K562 (cell line): ENCODE measurements at regions not wholly inside any gene's neighbourhood (a gene's known extent, or its start where the extent isn't known, plus 50 kb on each side); places are given as distances from the start of the nearest gene placed in this dataset.

Experiments
- FOXA3 ChIP-seq, 2 experiments: fragments of 450-650 bp in 1 of 2; sonication (generic) in 1 of 2; formaldehyde crosslinking; IDR thresholded peaks in 1 of 2; conservative IDR thresholded peaks in 1 of 2; 2 replicates each; pipeline versions ENCODE4 v1.4.0 to v1.8.0; 2020 to 2022; ENCODE audit warnings: mild to moderate bottlenecking in 2 of 2, missing genetic modification reagents in 1 of 2
- KLF13 ChIP-seq: fragments of 450-650 bp; IDR thresholded peaks from 2 replicates; pipeline ENCODE4 v1.6.1; 2016; ENCODE audit warnings: missing genetic modification characterization, low read depth, mild to moderate bottlenecking, missing compliant biosample characterization, moderate library complexity, borderline replicate concordance
- NFYB ChIP-seq: IDR thresholded peaks from 2 replicates; pipeline ENCODE4 v1.6.1; 2011; ENCODE audit warnings: mild to moderate bottlenecking, moderate library complexity; ENCODE audit not compliant: insufficient read length; ENCODE audit errors: extremely low read depth
- PPARD ChIP-seq: fragments of 250-450 bp; sonication (Bioruptor Pico); IDR thresholded peaks from 2 replicates; pipeline ENCODE4 v1.8.0; 2022; ENCODE audit warnings: inconsistent platforms, mild to moderate bottlenecking, moderate library complexity
- ZBTB1 ChIP-seq: sonication (generic); formaldehyde crosslinking; IDR thresholded peaks from 2 replicates; pipeline ENCODE4 v1.8.1; 2023; ENCODE audit warnings: missing genetic modification reagents, low read depth, mild to moderate bottlenecking, borderline replicate concordance
- ZFP36 ChIP-seq: fragments of 150-350 bp; IDR thresholded peaks from 2 replicates; pipeline ENCODE4 v1.6.1; 2018; ENCODE audit warnings: low read length, low read depth; ENCODE audit not compliant: partially characterized antibody
- TF ChIP-seq, protein P1 (sequence below), 2 experiments: fragments of 450-650 bp; formaldehyde crosslinking in 1 of 2; IDR thresholded peaks; 2 replicates each; pipeline versions ENCODE4 v1.4.0 to v1.6.1; 2014 to 2020; ENCODE audit warnings: mild to moderate bottlenecking in 2 of 2, borderline replicate concordance in 1 of 2, low read depth in 1 of 2
- TF ChIP-seq, protein P2 (sequence below), 2 experiments: fragments of 450-650 bp; IDR thresholded peaks; 2 replicates each; pipeline ENCODE4 v1.6.1; 2016
- TF ChIP-seq, protein P3 (sequence below): fragments of 450-650 bp; formaldehyde crosslinking; IDR thresholded peaks from 2 replicates; pipeline ENCODE4 v1.4.0; 2020; ENCODE audit warnings: mild to moderate bottlenecking, mixed read lengths
- TF ChIP-seq, protein P4 (sequence below): fragments of 450-650 bp; formaldehyde crosslinking; IDR thresholded peaks from 2 replicates; pipeline ENCODE4 v1.4.0; 2022; ENCODE audit warnings: missing genetic modification characterization
- TF ChIP-seq, protein P5 (sequence below): sonication (generic); formaldehyde crosslinking; IDR thresholded peaks from 2 replicates; pipeline ENCODE4 v1.5.0; 2020; ENCODE audit warnings: missing genetic modification reagents

DNA sequence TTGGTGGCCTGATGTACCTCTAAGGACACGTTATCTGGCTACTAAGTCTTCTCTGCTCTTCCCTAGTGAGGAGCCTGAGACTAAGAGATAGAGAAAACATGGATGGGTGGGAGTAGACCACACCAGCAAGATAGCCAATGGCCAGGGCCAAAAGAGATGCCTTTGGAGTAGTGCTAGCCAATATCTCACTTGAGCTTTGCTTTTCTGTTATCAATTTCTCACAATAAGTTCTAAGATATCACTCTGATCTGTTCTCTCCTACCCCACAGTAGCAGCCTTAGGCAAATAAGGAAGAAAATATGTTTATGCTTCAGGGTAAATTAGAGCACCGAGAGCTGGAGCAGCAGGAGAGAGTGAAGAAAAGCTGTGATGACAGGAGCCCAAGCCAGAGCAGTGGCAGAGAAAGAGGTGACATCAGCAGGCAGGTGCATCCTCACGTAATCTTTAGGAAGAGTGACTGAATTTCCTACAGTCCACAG is 343.9 kb upstream of the NOCT start (continued):
- TF ChIP-seq, protein P1, sequence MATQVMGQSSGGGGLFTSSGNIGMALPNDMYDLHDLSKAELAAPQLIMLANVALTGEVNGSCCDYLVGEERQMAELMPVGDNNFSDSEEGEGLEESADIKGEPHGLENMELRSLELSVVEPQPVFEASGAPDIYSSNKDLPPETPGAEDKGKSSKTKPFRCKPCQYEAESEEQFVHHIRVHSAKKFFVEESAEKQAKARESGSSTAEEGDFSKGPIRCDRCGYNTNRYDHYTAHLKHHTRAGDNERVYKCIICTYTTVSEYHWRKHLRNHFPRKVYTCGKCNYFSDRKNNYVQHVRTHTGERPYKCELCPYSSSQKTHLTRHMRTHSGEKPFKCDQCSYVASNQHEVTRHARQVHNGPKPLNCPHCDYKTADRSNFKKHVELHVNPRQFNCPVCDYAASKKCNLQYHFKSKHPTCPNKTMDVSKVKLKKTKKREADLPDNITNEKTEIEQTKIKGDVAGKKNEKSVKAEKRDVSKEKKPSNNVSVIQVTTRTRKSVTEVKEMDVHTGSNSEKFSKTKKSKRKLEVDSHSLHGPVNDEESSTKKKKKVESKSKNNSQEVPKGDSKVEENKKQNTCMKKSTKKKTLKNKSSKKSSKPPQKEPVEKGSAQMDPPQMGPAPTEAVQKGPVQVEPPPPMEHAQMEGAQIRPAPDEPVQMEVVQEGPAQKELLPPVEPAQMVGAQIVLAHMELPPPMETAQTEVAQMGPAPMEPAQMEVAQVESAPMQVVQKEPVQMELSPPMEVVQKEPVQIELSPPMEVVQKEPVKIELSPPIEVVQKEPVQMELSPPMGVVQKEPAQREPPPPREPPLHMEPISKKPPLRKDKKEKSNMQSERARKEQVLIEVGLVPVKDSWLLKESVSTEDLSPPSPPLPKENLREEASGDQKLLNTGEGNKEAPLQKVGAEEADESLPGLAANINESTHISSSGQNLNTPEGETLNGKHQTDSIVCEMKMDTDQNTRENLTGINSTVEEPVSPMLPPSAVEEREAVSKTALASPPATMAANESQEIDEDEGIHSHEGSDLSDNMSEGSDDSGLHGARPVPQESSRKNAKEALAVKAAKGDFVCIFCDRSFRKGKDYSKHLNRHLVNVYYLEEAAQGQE (IDR thresholded peaks at IDR 0.05; ENCODE audit: borderline replicate concordance), result no peak
- TF ChIP-seq, protein P1 (CRISPR knock-in tag; IDR thresholded peaks at IDR 0.05; ENCODE audit: low read depth), result no peak
- TF ChIP-seq, protein P2, sequence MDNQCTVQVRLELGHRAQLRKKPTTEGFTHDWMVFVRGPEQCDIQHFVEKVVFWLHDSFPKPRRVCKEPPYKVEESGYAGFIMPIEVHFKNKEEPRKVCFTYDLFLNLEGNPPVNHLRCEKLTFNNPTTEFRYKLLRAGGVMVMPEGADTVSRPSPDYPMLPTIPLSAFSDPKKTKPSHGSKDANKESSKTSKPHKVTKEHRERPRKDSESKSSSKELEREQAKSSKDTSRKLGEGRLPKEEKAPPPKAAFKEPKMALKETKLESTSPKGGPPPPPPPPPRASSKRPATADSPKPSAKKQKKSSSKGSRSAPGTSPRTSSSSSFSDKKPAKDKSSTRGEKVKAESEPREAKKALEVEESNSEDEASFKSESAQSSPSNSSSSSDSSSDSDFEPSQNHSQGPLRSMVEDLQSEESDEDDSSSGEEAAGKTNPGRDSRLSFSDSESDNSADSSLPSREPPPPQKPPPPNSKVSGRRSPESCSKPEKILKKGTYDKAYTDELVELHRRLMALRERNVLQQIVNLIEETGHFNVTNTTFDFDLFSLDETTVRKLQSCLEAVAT (IDR thresholded peaks at IDR 0.05), result peak in 1 of 2 experiments; percentile 91; a peak in 2 of 4 replicates
- TF ChIP-seq, protein P3, sequence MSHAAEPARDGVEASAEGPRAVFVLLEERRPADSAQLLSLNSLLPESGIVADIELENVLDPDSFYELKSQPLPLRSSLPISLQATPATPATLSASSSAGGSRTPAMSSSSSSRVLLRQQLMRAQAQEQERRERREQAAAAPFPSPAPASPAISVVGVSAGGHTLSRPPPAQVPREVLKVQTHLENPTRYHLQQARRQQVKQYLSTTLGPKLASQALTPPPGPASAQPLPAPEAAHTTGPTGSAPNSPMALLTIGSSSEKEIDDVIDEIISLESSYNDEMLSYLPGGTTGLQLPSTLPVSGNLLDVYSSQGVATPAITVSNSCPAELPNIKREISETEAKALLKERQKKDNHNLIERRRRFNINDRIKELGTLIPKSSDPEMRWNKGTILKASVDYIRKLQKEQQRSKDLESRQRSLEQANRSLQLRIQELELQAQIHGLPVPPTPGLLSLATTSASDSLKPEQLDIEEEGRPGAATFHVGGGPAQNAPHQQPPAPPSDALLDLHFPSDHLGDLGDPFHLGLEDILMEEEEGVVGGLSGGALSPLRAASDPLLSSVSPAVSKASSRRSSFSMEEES (CRISPR knock-in tag), result no peak
- TF ChIP-seq NFYB, result peak; percentile 33
- TF ChIP-seq ZBTB1 (CRISPR knock-in tag), result no peak
- no peak for TF ChIP-seq KLF13 (tag)
- no peak for TF ChIP-seq ZFP36
- TF ChIP-seq, protein P4, sequence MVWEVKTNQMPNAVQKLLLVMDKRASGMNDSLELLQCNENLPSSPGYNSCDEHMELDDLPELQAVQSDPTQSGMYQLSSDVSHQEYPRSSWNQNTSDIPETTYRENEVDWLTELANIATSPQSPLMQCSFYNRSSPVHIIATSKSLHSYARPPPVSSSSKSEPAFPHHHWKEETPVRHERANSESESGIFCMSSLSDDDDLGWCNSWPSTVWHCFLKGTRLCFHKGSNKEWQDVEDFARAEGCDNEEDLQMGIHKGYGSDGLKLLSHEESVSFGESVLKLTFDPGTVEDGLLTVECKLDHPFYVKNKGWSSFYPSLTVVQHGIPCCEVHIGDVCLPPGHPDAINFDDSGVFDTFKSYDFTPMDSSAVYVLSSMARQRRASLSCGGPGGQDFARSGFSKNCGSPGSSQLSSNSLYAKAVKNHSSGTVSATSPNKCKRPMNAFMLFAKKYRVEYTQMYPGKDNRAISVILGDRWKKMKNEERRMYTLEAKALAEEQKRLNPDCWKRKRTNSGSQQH (CRISPR knock-in tag), result no peak
- TF ChIP-seq PPARD (CRISPR knock-in tag), result no peak
- peak in 1 of 2 experiments; percentile 55; a peak in 2 of 4 replicates for TF ChIP-seq FOXA3 (CRISPR knock-in tag; conservative IDR thresholded peaks at IDR 0.05 in 1 of 2, IDR thresholded peaks at IDR 0.05 in 1 of 2)
- TF ChIP-seq, protein P5, sequence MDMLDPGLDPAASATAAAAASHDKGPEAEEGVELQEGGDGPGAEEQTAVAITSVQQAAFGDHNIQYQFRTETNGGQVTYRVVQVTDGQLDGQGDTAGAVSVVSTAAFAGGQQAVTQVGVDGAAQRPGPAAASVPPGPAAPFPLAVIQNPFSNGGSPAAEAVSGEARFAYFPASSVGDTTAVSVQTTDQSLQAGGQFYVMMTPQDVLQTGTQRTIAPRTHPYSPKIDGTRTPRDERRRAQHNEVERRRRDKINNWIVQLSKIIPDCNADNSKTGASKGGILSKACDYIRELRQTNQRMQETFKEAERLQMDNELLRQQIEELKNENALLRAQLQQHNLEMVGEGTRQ (CRISPR knock-in tag), result no peak
